GM12873 (cell line): ENCODE measurements at regions not wholly inside any gene's neighbourhood (a gene's known extent, or its start where the extent isn't known, plus 50 kb on each side); places are given as distances from the start of the nearest gene placed in this dataset.

Experiments
- TF ChIP-seq, protein P1 (sequence below): IDR thresholded peaks from 2 replicates; pipeline ENCODE4 v1.5.1; 2012; ENCODE audit warnings: low read depth, mild to moderate bottlenecking, moderate library complexity, low read length, control low read depth; ENCODE audit not compliant: insufficient read depth; ENCODE audit errors: missing control alignments

DNA sequence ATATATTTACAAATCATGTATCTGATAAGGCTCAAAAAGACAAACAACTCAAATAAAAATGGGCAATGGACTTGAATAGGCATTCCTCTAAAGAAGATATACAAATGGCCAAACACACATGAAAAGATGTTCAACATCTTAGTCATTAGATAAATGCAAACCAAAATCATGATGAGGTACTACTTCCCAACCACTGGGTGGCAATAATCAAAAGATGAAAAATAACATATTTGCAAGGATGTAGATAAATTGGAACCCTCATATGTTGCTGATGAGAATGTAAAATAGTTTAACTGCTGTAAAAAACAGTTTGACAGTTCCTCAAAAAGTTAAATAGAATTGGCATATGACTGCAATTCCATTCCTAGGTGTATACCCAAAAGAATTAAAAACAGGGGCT, 132.3 kb downstream of the TTC32 start:
- TF ChIP-seq, protein P1, sequence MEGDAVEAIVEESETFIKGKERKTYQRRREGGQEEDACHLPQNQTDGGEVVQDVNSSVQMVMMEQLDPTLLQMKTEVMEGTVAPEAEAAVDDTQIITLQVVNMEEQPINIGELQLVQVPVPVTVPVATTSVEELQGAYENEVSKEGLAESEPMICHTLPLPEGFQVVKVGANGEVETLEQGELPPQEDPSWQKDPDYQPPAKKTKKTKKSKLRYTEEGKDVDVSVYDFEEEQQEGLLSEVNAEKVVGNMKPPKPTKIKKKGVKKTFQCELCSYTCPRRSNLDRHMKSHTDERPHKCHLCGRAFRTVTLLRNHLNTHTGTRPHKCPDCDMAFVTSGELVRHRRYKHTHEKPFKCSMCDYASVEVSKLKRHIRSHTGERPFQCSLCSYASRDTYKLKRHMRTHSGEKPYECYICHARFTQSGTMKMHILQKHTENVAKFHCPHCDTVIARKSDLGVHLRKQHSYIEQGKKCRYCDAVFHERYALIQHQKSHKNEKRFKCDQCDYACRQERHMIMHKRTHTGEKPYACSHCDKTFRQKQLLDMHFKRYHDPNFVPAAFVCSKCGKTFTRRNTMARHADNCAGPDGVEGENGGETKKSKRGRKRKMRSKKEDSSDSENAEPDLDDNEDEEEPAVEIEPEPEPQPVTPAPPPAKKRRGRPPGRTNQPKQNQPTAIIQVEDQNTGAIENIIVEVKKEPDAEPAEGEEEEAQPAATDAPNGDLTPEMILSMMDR = peak; percentile 15

DNA sequence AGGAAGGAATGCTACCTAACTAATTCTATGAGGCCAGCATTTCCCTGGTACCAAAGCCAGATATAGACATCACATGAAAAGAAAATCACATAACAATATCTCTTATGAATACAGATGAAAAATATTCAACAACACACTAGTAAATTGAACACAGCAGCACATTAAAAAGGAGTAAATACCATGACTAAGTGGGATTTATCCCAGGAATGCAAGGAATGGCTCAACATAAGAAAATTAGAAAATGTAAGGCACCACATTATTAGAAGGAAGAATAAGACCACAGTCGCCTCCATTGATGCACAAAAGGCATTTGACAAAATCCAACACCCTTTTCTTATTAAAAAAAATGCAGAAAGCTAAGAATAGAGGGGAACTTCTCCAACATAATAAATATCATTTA, 133.9 kb downstream of the TTC32 start:
- TF ChIP-seq, protein P1 = no peak

DNA sequence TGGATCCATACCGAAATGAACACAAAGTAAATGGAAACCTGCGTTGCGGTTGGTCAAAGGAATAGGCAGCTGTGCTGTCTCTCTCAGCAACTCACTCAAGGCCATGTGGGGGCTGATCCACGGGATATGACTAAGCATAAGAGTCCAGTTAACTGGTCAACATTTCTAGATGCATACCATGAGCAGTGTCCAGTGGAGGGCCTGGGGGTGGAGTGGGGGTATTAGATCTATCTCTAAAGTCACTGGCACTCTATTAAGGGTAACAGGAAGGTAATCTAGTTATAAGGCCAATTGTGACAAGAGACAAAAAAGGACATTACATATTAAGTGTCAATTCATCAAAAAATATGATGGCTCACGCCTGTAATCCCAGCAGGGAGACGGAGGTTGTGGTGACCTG, 136.8 kb downstream of the TTC32 start:
- TF ChIP-seq, protein P1 = no peak

DNA sequence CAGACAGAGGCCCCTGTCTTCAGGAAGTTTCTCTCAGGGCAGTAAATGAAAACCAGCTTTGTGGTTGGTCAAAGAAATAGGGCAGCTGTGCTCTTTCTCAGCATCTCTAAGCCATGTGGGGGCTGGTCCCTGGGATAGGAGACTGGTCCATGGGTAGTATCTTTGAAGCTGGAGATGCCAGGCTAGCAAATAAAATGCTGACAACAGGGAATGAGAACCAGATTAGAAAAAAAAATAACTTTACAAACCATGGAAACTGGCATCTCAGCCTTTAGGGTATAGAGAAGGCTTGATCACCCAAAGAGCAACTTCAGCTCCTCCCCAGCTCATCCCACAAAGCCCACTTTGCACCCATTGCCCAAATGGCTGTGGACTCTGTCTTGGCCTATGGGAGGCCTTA, 138.1 kb downstream of the TTC32 start:
- TF ChIP-seq, protein P1 = no peak

DNA sequence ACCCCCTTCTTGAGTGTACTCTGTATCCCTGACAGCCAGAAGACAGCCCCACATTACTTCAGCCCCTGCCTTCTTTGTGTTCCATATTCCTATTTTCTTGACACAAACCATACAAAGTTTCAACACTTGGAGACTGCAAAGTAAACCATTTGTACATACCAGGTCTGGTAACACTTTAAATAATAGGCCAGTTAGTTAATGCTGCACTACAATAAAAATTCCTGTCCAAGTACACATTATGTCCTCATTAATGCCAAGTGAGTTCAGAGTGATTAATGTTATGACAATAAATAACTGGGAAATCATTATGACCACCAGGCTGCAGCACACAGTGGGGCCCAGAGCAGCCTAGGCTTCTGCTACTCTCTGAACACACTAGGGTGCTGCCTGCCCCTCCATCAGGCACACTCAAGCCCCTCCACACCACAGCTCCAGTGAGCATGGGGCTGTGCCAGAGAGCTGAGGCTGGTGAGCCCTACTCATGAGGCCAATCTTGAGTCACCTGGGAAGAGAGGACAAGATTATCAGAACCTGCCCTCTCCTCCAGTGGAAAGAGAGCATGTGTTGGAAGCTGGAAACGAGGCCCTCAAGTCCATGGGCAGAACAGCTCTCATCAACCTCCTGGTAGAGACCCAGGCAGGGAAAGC, 138.7 kb downstream of the TTC32 start:
- TF ChIP-seq, protein P1 = no peak

DNA sequence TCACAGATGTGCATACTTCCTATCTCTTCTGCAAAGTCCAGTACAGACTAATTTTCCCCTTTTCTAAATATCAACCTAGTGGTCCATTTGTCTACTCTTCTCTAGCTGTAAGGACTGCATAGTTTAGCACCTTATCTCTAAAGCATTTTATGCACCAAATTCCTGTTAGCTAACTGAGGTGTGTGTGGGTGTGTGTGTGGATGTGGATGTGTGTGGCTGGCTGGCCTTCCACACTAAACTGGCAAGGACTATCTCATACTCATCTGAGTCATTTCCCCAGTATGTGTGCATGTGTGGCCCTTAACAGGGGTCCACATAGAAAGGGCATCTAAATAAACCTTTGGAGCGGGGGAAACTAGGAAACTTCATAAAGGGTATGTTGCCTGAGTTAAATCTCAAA, 139.6 kb downstream of the TTC32 start:
- TF ChIP-seq, protein P1 = no peak

DNA sequence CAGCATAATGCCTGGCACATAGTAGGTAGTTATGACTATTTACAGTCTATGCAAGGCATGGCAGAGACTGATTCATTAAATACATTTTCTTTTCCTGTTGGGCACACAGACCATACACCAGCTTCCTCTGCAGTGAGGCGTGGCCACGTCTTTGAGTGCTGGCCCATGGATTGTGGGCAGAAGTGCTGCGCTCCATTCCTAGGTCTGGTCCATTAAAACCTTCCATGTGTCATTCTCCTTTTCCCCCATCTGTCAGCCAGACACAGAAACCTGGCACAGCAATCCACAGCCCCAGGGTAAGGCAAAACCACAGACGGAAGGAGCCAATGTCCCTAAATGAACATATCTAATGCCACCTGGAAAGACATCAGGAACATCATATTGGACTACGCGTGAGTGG, 141.9 kb downstream of the TTC32 start:
- TF ChIP-seq, protein P1 = no peak

DNA sequence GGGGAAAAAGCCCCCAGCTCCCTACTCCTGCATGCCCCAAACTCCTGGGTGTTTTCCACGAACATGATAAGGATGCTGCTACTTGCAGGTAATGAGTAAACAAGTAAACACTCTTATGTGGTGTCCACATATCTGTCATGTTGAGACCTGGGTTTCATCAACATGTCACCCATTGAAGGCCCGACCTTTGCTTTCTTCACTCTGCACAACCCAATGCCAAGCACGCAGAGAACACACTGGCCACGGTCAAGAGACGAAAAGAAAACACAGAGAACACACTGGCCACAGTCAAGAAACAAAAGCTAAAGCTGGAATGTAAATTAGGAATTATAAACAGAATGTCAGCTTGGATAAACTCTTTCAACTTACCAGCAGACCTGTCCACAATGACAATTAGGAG, 143.1 kb downstream of the TTC32 start:
- TF ChIP-seq, protein P1 = no peak
